NCI-H2227 treated with DMSO at 0.1 percent for 48 hours (cell line): ENCODE measurements at regions not wholly inside any gene's neighbourhood (a gene's known extent, or its start where the extent isn't known, plus 50 kb on each side); places are given as distances from the start of the nearest gene placed in this dataset.
A peak's percentile ranks its signal among the peaks of the same experiment; 100 is the strongest.

Experiments
- DNase-seq: peaks from one replicate; lab custom pipeline; 2025; lab: John Stamatoyannopoulos, UW

DNA sequence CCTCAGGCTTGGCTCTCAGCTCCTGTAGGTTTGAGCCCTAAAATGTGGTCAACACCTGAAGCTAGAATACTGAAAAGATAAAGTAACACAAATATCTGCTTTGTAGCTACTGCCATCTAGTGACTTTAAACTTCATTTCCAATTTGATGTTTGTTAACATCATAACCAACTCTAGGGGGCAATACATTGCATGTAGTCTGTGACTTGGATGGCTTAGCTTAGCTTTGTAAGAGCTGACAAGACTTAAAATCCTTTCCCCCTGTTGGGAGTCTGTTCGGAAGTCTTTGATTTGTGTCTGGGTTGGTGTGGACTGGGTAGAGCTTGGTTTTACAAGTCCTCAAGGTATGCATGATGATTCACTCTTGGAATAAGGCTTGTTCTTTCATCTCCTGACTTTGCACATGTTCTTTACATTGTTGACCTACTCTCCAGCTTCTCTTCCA, 51.7 kb downstream of the SCN11A start:
- DNase-seq, result peak; percentile 63

DNA sequence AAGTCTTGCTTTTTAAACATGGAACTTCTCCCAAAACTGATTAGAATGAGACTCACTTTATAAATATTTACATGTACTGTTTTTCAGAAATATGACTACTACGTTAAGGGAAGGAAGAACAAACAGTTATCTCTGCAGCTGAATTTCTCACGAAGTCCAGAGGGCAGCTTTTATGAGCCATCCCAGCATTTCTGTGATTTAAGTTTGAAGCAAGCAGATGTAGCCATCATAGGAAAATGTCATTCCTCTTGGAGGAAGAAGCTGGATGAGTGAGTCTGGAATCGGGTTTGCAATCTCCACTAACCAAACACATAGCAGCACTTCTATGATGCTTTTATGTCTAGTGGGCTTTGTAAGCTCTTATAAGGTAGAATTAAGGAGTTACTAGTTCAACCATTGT, 53.7 kb downstream of the SCN11A start:
- no peak for DNase-seq

DNA sequence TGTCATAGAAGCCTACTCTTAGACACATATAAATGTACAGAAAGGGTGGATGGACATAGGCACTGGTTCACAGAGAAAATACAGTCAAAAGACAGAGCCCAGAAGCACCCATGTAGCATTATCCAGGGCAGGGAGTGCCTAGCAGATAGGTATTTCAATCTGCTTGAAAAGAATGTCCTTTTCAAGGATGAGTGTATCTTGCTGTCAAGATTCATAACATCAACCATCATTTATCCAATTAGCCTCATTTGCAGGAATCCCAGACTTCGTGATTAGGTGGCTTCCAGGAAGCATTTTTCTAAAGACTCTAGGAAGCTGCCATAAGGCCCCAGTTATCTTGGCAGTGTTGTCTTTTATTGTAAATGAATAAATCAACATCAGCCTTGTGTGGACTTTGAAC, 55.6 kb downstream of the SCN11A start:
- DNase-seq, result no peak

GRCh38 chr3:38994251-38994650, 57.5 kb downstream of the SCN11A start:
- no peak for DNase-seq

GRCh38 chr3:38992117-38992760, 59.5 kb downstream of the SCN11A start:
- DNase-seq, result no peak

- DNase-seq, result no peak
Measured at GRCh38 chr3:38990621-38991020, 61.1 kb downstream of the SCN11A start.

- no peak for DNase-seq
Measured at GRCh38 chr3:38989917-38990510, 61.7 kb downstream of the SCN11A start.

- DNase-seq, result no peak
Measured at GRCh38 chr3:38988955-38989354, 62.8 kb downstream of the SCN11A start.

DNA sequence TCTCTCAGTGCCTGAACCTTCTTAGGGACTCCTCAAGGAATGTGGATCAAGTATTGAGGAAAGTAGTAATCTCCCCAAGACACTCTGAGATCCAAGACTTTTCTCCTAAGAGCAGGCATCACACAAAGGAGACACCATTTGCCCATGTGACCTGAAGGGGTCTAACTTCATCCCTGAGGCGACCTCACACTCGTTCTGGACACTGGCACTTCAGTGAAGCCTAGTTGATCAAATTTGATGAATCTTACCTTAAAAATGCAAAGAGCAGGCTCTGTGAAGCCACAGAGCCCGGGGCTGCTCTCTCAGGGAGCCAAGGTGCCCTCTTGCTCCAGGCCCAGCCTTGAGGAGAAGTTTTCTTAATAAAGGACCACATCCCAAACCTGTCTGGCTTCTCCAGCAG, 64.3 kb downstream of the SCN11A start:
- no peak for DNase-seq

DNA sequence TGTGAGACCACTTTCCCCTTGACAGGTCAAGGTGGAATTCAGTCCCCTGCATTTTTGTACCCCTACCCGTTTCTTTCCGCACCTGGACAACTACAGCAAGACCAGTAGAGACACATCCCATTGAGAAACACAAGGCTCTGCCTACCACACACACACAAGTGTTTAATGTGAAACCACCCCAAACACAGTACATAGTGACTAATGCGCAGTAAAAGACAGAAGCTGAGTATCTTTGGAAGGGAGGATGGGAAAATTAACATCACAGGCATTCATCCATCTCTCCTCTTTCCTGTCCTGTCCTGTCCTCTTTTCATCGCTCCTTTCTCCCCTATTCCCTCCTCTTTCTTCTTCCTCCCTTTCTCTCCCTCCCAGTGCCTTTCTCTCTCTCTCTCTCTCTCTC, 64.8 kb downstream of the SCN11A start:
- DNase-seq, result no peak

DNA sequence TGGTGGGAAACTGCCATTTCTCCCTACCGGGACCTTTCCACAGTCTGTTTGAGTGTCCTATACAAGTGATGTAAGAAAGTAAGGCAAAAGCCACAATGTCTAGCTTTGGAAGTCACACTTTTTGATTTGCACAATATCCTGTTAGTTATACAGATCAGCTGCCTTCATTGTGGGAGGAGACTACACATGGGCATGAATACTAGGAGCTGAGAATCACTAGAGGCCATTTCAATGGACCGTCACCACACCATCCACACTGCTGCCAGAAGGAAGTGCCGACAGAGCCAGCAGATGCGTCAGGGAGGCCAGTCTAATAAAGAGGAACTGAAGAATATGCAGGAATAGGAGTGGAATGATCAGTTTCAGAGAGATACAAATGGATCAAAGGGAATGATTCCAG, 65.8 kb downstream of the SCN11A start:
- no peak for DNase-seq

GRCh38 chr3:38985581-38985980, 66.2 kb downstream of the SCN11A start:
- DNase-seq, result no peak

- DNase-seq, result no peak
Measured at GRCh38 chr3:38984731-38985130, 67.0 kb downstream of the SCN11A start.

DNA sequence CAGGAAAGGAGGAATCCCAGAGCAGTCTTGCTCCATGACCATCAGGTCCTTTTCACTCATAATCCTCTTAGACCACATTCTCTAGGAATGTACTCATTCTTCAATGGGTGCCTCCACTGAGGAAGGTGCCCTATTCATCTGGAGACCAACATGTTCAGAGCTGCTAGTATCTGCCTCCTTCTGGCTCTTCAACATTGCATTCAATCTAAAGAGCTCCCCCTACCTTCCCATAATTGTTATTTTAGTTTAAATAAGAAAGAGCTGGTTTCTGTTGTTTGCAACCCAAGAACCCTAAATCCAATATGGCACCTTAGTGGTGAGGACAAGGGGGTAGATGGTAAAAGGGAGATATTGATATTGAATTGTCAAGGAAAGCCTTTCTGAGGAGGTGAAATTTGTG, 67.6 kb downstream of the SCN11A start:
- DNase-seq, result no peak

DNA sequence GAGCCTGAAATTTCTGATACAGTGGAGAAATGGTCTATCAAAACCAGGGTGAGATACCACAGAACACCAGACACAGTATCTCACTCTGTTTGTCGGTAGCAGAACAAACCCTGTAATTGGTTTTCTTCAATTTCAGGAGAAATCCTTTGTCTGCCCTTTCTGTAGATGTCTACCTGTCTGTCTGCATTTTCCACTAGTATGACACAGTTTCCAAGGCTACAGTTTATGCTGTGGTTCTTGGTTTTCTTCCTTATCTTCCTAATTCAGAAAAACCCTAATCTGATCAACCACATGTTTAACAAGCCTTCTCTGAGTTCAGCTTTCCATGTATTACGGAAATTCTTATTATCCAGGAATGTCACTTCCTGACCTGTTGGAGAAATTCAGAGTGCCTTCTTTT, 70.8 kb downstream of the SCN11A start:
- DNase-seq, result no peak

DNA sequence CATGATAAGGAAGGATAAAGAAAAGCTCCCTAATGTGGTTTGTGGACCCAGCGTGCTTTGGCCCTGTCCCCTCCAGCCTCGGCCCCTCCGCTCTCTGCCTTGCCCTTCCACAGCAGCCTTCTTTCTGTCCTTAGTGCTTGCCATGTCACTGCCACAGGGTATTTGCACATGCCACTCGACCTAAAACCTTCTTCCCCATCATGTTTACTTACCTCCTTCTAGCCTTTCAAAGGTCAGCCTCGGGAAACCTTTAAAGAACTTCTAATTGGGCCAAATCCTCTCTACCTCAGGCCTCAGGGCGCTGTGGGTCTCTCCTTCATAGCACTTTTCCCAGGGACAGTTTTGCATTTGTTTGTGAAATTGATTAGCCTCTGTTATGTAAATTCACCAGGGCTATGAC, 73.0 kb downstream of the SCN11A start:
- no peak for DNase-seq

DNA sequence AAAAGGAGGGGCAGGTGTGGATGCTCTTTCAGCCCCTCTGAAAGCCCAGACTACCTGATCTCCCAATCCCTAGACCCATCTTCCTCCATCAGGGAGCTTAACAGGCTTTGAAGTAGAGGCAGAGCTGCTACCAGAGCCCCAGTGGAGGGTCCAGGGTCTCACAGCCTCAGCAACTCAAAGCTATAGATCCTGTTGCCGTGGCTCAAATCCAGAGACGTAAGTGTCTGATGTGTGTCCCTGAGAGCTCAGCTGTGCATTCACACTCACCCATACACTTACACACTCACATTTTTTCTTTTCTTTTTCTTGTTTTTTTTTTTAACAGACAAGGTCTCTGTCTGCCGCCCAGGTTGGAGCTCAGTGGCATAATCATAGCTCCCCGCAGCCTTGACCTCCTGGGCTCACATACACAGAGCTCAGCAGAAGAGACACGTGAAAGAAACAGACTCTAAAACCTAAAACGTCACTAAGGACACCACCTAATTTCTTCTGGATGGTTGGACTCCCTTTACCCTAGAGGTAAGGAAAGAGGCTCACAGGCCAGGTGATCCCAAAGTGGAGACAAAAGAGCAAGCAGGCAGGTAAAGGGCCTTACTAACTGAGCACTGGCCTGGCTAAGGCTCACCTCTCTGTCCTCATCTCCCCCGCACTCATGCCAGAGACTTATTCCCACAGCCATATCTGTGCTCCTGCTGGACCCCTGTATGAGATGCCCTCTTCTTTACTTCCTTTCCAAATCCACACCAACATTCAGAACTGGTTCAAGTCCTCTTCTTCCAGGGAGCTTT, 80.7 kb downstream of the SCN11A start:
- DNase-seq, result no peak

DNA sequence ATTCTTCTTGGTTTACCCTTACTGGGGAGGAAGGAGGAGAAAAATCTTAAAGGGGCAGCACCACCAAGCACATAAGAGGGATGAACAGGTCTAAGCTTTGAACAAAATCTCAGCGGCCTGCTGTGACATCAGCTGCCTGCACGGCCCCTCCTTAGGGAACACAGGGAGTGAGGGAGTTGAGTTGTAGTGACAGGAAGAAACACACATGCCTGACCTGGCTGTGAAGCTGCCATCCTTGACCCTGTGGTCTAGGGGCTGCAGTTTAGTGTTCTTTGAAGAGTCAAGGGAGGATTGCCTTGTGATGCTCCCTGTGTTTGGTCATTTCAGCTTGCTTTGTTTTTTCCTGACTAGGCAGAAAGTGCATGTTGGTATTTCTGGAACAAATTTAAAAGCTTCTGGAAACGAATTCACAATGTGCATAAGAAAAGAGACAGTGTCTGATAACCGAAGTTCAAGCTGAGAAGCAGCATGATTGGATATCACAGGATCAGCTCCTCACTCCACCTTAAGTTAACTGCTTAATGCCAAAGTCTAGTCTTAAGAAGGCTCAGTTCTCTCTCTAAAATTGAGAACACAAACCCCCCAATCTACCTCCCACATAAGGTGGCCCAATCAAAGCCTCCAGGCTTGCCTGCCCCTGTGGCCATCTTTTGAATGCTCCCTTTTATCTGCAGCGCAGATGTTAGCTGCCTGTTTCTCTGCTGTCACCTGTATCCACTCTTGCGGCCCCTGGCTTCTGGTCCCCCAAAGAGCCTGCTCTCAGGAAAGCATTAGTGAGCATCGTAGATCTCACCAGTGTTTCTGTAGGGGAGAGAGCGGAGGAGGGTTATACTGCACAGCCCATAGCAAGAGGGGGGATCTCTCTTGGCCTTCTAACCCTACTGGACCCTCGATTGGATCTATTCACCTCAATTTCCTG, 82.2 kb downstream of the SCN11A start:
- no peak for DNase-seq

DNA sequence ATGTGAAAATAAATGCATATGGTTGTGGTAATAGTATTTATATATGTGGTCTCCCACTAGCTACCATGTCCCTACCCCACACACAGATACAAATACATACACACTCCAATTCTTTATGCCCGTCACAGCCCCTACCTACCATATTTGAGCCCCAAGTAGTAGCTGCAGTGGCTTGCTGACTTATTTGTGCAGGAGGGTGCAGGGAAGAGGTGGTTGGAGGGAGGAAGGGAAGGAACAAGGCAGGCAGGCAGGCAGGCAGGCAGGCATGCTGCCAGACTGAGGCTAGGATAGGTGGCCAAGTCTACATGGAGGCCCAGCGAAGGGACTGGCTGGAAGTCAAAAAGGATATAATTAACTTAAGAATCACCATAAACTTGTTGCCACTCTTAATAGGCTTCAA, 82.9 kb downstream of the SCN11A start:
- no peak for DNase-seq

DNA sequence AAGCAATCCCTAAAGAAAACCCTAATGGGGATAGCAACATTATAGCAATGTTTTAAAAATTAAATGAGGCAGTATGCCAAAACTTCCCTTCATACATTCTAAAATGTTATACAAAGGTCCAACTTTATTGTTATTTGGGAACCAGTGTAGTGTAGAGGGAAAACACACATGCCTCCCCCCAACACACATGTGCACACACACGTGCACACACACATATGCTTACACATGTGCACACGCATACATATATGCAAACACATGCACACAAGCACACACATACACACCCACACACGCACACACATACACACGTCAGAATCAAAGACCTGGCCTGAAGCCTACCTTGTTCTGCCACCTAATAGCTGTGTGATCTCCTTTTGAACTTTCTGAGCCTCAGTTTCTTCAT, 83.3 kb downstream of the SCN11A start:
- DNase-seq, result no peak

GRCh38 chr3:38967693-38967989, 84.1 kb downstream of the SCN11A start:
- DNase-seq, result no peak
